NB4 (cell line): ENCODE measurements at regions not wholly inside any gene's neighbourhood (a gene's known extent, or its start where the extent isn't known, plus 50 kb on each side); places are given as distances from the start of the nearest gene placed in this dataset.

Source experiments
- DNase-seq: peaks from one replicate; pipeline ENCODE4 v3.0.0; 2010; ENCODE audit warnings: low read depth
- H3K4me3 ChIP-seq: one replicate; pipeline ENCODE4 v1.5.1; 2011; ENCODE audit warnings: mild to moderate bottlenecking, low read depth, low read length, moderate library complexity
- MAX ChIP-seq: IDR thresholded peaks from 2 replicates; pipeline ENCODE4 v1.6.1; 2011; ENCODE audit warnings: low read depth, low read length
- MYC ChIP-seq: IDR thresholded peaks from 2 replicates; pipeline ENCODE4 v1.6.1; 2011; ENCODE audit warnings: low read depth, low read length
- POLR2A ChIP-seq: IDR thresholded peaks from 2 replicates; pipeline ENCODE4 v1.6.1; 2011; ENCODE audit warnings: mild to moderate bottlenecking; ENCODE audit not compliant: insufficient read length; ENCODE audit errors: extremely low read depth
- TF ChIP-seq, protein P1 (sequence below): IDR thresholded peaks from one replicate; pipeline ENCODE4 v1.5.1; 2012; ENCODE audit warnings: low read depth, low read length

DNA sequence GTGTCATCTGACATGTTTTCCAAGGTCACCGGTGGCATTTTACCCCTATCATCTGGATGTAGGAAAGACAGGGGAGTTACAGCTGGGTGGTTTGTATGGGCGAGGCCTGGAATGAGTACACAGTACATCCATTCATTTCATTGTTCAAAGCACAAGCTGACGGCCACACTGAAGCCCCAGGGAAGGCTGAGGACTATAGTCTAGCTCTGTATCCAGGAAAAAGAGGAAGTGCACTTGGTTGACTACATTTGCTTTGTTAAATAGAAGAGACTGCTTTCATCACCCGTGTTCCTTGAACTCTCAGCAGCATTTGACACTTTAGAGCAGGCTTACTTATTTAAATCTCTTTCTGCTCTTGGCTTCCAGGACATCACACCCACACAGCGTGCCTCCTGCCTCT, 1041.0 kb upstream of the TENM3 start:
- TF ChIP-seq POLR2A = no peak
- DNase-seq = peak; percentile 27
- H3K4me3 ChIP-seq = no peak overlapping the region

DNA sequence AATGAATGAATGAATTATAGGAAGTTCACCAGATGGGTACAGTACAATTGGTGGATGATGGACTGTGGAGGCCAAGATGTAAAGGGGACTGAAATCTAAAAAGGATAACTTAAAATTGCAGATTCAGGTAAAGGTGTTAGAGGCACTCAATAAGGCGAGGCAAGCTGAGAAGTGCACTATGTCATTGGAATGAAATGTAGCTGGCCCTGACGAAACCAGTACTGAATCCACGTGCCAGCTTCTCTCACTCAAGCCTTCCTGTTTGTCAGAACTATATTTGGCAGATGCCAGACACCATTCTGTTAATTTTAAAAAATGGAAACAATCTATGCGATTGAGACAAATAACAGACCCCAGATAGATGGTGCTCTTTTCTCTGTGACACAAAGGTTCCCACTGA, 1039.1 kb upstream of the TENM3 start:
- no peak overlapping the region for H3K4me3 ChIP-seq
- TF ChIP-seq MYC (no peak), MAX (no peak), POLR2A (no peak)
- TF ChIP-seq, protein P1, sequence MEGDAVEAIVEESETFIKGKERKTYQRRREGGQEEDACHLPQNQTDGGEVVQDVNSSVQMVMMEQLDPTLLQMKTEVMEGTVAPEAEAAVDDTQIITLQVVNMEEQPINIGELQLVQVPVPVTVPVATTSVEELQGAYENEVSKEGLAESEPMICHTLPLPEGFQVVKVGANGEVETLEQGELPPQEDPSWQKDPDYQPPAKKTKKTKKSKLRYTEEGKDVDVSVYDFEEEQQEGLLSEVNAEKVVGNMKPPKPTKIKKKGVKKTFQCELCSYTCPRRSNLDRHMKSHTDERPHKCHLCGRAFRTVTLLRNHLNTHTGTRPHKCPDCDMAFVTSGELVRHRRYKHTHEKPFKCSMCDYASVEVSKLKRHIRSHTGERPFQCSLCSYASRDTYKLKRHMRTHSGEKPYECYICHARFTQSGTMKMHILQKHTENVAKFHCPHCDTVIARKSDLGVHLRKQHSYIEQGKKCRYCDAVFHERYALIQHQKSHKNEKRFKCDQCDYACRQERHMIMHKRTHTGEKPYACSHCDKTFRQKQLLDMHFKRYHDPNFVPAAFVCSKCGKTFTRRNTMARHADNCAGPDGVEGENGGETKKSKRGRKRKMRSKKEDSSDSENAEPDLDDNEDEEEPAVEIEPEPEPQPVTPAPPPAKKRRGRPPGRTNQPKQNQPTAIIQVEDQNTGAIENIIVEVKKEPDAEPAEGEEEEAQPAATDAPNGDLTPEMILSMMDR = no peak
- DNase-seq = no peak

DNA sequence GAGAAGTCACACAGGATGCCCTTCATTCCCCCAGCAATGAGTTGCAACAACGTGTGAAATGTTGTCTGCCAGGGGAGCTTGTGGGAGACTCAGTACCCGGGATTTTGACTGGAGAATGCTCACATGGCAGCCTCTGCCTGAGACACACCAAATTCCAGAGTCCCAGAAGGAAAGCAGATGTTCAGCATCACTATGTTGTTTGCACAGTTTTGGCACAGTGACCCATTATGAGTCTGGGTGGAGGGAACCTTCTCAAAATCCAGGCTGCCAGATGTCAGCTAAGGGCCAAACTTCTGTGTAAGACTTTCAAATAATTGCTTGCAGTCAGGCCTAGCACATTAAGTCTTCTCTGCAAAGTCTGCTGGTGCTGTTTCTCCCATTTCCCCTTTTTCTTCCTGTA, 1029.7 kb upstream of the TENM3 start:
- TF ChIP-seq POLR2A = no peak
- TF ChIP-seq, protein P1 = no peak
- TF ChIP-seq MAX = no peak
- no peak for TF ChIP-seq MYC
- H3K4me3 ChIP-seq = no peak overlapping the region
- no peak for DNase-seq

- DNase-seq = no peak
- TF ChIP-seq MYC = no peak
- no peak for TF ChIP-seq MAX
- TF ChIP-seq, protein P1 = no peak
- no peak for TF ChIP-seq POLR2A
- H3K4me3 ChIP-seq = no peak overlapping the region
Observed at GRCh38 chr4:181216501-181216900, 1026.7 kb upstream of the TENM3 start.

- H3K4me3 ChIP-seq = no peak overlapping the region
- no peak for TF ChIP-seq MAX
- TF ChIP-seq, protein P1 = no peak
- no peak for TF ChIP-seq POLR2A
- TF ChIP-seq MYC = no peak
- DNase-seq = no peak
Observed at GRCh38 chr4:181219783-181220416, 1023.3 kb upstream of the TENM3 start.

GRCh38 chr4:181224852-181225251, 1018.4 kb upstream of the TENM3 start:
- TF ChIP-seq MAX = no peak
- TF ChIP-seq POLR2A = no peak
- TF ChIP-seq, protein P1 = no peak
- no peak for TF ChIP-seq MYC
- DNase-seq = no peak

More at GRCh38 chr4:181224852-181225251, 1018.4 kb upstream of the TENM3 start:
- no peak overlapping the region for H3K4me3 ChIP-seq
